ENCODE measurements at regions not wholly inside any gene's neighbourhood (a gene's known extent, or its start where the extent isn't known, plus 50 kb on each side); places are given as distances from the start of the nearest gene placed in this dataset.

- no peak for TF ChIP-seq CTCF (IDR thresholded peaks at IDR 0.05)
- TF ChIP-seq SIN3A (IDR thresholded peaks at IDR 0.05; ENCODE audit: borderline replicate concordance, insufficient read depth, low read depth, low read length): no peak
- no peak for TF ChIP-seq POLR2AphosphoS5 (IDR thresholded peaks at IDR 0.05; ENCODE audit: low read depth, low read length)
These were observed 152.8 kb upstream of the DIPK2B start for GRCh38 chrX:45353456-45353855.

Data from Panc1 (cell line).